ENCODE measurements at regions not wholly inside any gene's neighbourhood (a gene's known extent, or its start where the extent isn't known, plus 50 kb on each side); places are given as distances from the start of the nearest gene placed in this dataset.

DNA sequence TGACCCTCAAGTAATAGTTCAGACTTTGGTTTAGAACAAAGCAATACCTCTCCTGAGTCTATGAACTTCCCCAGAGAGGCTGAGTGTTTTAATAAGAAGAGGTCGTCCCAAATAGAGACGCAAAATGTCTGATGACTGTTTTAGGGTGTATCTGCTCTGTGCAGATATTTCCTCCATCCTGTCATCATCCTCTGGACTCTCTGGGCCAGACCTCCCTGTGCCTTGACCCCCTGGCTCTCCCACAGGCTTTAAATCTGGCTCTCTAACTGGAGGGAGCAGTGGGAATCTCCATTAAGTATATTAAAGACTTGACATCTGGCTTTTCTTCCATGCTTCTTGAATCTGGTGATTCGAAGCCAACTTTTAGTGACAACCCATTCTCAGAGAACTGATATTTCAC is 633.3 kb downstream of the INHBA start:
- Histone ChIP-seq H3K36me3 (ENCODE audit: control insufficient read depth, insufficient read depth, low read length) (no peaks in the 10 kb centered on the region), H3K27ac (ENCODE audit: insufficient read depth, low read depth, low read length, poor library complexity, severe bottlenecking) (no peak overlapping the region), H3K9me3 (ENCODE audit: control insufficient read depth, low read length) (no peaks in the 10 kb centered on the region), H3K4me1 (ENCODE audit: control insufficient read depth, insufficient read depth, low read length) (no peaks in the 10 kb centered on the region), H3K4me3 (ENCODE audit: insufficient read depth, low read depth, low read length) (no peak overlapping the region), H3K27me3 (ENCODE audit: control insufficient read depth, insufficient read depth, low read length, poor library complexity, severe bottlenecking) (no peaks in the 10 kb centered on the region)
- whole genome bisulfite sequencing, 2 experiments = 96 to 100% methylated on average over 3 of the region's 3 CpGs

DNA sequence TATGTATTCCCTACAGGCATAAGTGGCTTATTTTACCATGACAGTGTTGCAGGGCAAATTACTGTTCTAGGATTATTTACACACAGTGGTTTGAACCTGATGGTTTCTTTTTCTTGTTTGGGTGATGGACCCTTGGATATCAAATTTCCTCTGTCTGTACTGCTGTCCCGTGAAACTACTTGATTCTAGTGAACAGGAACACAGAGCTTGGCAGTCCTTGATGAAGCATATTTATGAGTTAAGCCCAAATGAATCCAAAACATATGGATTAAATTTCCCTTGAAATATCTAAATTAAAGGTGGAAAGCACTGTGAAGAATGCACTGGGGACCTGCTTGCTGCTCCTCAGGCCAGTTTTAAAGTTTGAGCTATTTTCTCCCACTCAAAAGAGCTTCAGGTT is 635.3 kb downstream of the INHBA start:
- Histone ChIP-seq H3K4me3 (ENCODE audit: insufficient read depth, low read depth, low read length) (no peak overlapping the region), H3K27ac (ENCODE audit: insufficient read depth, low read depth, low read length, poor library complexity, severe bottlenecking) (no peak overlapping the region), H3K27me3 (ENCODE audit: control insufficient read depth, insufficient read depth, low read length, poor library complexity, severe bottlenecking) (no peaks in the 10 kb centered on the region), H3K9me3 (ENCODE audit: control insufficient read depth, low read length) (no peaks in the 10 kb centered on the region), H3K36me3 (ENCODE audit: control insufficient read depth, insufficient read depth, low read length) (no peaks in the 10 kb centered on the region), H3K4me1 (ENCODE audit: control insufficient read depth, insufficient read depth, low read length) (no peaks in the 10 kb centered on the region)
- 100% methylated on average over 1 of the region's 1 CpG for WGBS, 2 experiments

DNA sequence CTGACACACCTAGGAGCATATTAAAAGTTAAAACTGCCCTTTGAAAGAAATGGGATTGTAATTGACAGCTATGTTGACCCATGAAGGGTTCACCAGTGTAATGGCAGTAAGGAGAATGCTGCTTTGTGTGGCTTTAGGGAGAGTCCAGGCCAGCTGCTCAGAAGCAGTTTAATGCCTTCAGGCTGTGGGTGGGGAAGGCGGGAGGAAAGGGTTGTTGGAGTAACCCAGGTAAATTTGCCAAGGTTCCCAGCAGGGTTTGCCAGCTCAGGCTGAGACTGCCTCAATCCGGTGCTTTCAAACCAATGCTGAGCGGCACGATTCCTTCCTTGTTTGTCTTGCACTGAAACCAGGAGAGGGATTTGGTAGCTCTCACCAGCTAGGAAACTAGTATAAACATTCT is 637.2 kb downstream of the INHBA start:
- H3K4me3 ChIP-seq (ENCODE audit: insufficient read depth, low read depth, low read length) = no peak overlapping the region
- no peak overlapping the region for H3K27ac ChIP-seq (ENCODE audit: insufficient read depth, low read depth, low read length, poor library complexity, severe bottlenecking)
- H3K9me3 ChIP-seq (ENCODE audit: control insufficient read depth, low read length) = no peaks in the 10 kb centered on the region
- H3K36me3 ChIP-seq (ENCODE audit: control insufficient read depth, insufficient read depth, low read length) = no peaks in the 10 kb centered on the region
- no peaks in the 10 kb centered on the region for H3K27me3 ChIP-seq (ENCODE audit: control insufficient read depth, insufficient read depth, low read length, poor library complexity, severe bottlenecking)
- WGBS, 2 experiments = 93 to 94% methylated on average over 4 of the region's 4 CpGs
- no peaks in the 10 kb centered on the region for H3K4me1 ChIP-seq (ENCODE audit: control insufficient read depth, insufficient read depth, low read length)

DNA sequence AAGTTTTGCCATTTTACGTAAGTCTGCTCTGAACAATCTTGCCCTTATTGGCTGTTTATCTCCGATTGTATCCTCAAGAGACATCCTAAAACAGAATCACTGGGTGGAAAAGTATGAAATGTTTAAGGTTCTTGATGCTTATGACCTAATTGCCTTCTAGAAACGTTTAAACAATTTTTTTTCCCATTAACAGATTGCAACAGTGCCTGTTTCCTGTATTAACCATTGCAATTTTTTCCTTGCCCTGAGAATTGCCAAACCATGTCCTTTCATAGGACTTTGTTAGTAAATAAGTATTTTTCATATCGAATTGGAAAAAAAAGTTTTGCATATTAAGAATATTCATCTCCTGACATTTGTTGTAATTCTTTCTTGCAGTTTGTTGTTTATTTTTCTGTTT is 639.8 kb downstream of the INHBA start:
- no peaks in the 10 kb centered on the region for H3K36me3 ChIP-seq (ENCODE audit: control insufficient read depth, insufficient read depth, low read length)
- no peak overlapping the region for H3K4me3 ChIP-seq (ENCODE audit: insufficient read depth, low read depth, low read length)
- H3K9me3 ChIP-seq (ENCODE audit: control insufficient read depth, low read length) = no peaks in the 10 kb centered on the region
- H3K27ac ChIP-seq (ENCODE audit: insufficient read depth, low read depth, low read length, poor library complexity, severe bottlenecking) = no peak overlapping the region
- H3K4me1 ChIP-seq (ENCODE audit: control insufficient read depth, insufficient read depth, low read length) = no peaks in the 10 kb centered on the region
- no peaks in the 10 kb centered on the region for H3K27me3 ChIP-seq (ENCODE audit: control insufficient read depth, insufficient read depth, low read length, poor library complexity, severe bottlenecking)
- WGBS, 2 experiments = 86 to 100% methylated on average over 3 of the region's 4 CpGs

DNA sequence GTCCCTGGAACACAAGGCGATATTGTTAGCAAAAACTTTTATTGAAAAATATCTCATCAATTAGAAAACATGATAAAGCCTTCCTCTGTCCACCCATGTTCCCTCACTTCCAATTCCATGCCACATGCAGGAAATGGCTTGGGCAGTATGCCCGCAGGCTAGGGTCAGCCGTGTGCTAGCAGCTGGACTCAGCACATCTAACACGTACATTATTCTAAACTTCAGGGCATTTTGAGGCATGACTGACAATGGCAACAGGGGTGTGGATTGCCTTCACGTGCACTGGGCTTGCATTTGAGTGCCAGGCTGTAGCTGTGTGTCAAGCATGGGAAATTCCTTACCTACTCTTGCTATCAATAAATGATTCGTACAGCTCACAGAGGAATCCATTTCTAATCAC is 642.1 kb downstream of the INHBA start:
- WGBS, 2 experiments = 93 to 94% methylated on average over 6 of the region's 6 CpGs
- no peaks in the 10 kb centered on the region for H3K36me3 ChIP-seq (ENCODE audit: control insufficient read depth, insufficient read depth, low read length)
- no peaks in the 10 kb centered on the region for H3K9me3 ChIP-seq (ENCODE audit: control insufficient read depth, low read length)
- no peak overlapping the region for H3K27ac ChIP-seq (ENCODE audit: insufficient read depth, low read depth, low read length, poor library complexity, severe bottlenecking)
- H3K4me1 ChIP-seq (ENCODE audit: control insufficient read depth, insufficient read depth, low read length) = no peaks in the 10 kb centered on the region
- H3K27me3 ChIP-seq (ENCODE audit: control insufficient read depth, insufficient read depth, low read length, poor library complexity, severe bottlenecking) = no peaks in the 10 kb centered on the region
- H3K4me3 ChIP-seq (ENCODE audit: insufficient read depth, low read depth, low read length) = no peak overlapping the region

DNA sequence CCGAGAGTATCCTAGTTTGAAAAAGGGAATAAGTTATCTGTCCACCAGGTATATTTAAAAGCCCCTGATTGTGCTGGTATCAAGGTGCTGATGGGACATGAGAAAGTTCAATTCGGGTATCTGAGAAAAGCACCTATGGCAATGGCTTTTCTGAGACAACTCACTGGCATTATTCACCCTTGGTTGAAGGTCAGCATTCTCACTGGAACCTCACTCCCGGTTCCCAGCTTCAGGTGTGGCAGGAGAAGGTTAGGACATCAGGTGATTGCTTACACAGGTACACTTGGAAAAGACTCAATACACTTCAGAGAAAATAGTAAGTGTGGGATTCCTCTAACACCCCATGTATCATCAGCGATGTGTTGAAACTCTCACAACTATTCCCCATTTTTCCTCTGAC is 643.1 kb downstream of the INHBA start:
- Histone ChIP-seq H3K4me3 (ENCODE audit: insufficient read depth, low read depth, low read length) (no peak overlapping the region), H3K36me3 (ENCODE audit: control insufficient read depth, insufficient read depth, low read length) (no peaks in the 10 kb centered on the region), H3K4me1 (ENCODE audit: control insufficient read depth, insufficient read depth, low read length) (no peaks in the 10 kb centered on the region), H3K27me3 (ENCODE audit: control insufficient read depth, insufficient read depth, low read length, poor library complexity, severe bottlenecking) (no peaks in the 10 kb centered on the region), H3K27ac (ENCODE audit: insufficient read depth, low read depth, low read length, poor library complexity, severe bottlenecking) (no peak overlapping the region), H3K9me3 (ENCODE audit: control insufficient read depth, low read length) (no peaks in the 10 kb centered on the region)
- WGBS, 2 experiments = 84 to 90% methylated on average over 4 of the region's 4 CpGs

DNA sequence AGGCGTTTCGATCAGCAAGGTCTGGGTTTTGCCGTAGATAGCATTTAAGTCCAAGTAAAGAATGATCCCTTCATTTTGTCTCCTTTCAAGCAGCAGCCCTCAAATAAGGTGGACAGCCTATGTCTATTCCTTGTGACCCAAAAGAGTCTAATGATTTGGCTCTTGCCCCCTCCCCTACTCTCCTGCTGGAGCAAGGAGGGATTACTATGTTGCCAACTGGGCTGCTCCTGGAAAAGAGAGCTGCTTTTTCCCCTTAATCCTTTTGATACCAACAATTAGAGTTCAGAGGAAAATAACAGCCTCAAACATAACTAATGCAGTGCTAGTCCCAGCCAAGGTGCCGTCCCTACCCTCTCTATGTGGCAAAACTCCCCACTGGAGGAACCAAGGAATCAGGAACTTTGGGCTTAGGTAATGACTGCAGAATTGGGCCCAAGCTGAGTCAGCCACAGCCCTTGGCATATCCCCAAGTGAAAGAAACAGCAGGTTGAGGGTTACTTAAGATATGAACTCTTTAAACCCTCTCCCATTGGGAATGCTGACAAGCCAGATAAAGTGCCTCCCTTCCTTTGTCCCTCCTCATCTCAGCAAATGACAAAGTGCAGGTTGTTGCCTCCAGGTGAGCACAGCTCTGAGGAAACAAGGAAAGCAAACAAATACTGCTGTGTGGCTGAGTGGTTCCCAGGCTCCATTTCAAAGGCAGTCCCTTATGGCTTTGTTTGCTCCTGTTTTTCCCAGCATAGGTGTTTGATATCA is 643.7 kb downstream of the INHBA start:
- Histone ChIP-seq H3K9me3 (ENCODE audit: control insufficient read depth, low read length) (no peaks in the 10 kb centered on the region), H3K4me1 (ENCODE audit: control insufficient read depth, insufficient read depth, low read length) (no peaks in the 10 kb centered on the region), H3K36me3 (ENCODE audit: control insufficient read depth, insufficient read depth, low read length) (no peaks in the 10 kb centered on the region), H3K27me3 (ENCODE audit: control insufficient read depth, insufficient read depth, low read length, poor library complexity, severe bottlenecking) (no peaks in the 10 kb centered on the region), H3K27ac (ENCODE audit: insufficient read depth, low read depth, low read length, poor library complexity, severe bottlenecking) (no peak overlapping the region), H3K4me3 (ENCODE audit: insufficient read depth, low read depth, low read length) (no peak overlapping the region)
- 93 to 94% methylated on average over 4 of the region's 4 CpGs for WGBS, 2 experiments

DNA sequence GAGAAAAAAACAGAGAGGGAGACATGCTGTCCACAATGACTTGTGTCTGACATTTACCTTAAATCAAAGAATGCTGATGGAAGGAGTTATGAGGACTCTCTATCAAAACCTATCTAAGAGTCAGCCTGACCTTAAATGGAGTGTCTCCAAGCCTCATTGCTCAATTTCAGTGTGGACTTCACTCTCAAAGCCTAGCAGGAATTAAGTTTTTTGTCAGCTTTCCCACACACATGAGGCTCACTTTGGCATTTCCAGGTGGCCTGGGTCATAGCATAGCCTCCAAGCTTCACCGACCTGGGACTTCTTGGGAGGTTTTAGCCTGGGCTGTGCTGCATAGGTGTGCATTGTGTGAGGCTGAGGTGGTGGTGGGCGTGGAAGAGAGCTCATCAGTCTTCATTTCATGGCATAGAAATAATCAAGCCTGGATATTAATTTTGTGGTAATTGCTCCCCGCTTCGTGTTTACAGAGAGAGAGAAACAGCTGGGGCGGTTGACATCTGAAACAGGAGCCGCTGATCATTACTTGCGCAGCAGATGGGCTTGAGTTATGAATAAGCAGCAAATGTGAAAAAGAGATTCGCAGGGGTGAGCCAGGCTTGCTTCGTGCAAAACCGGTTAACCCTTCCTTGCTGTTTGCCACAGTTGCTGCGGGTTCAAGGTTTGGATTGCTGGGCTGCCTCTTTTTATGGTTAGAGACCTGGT is 647.8 kb downstream of the INHBA start:
- Histone ChIP-seq H3K4me1 (ENCODE audit: control insufficient read depth, insufficient read depth, low read length) (no peaks in the 10 kb centered on the region), H3K27me3 (ENCODE audit: control insufficient read depth, insufficient read depth, low read length, poor library complexity, severe bottlenecking) (no peaks in the 10 kb centered on the region), H3K27ac (ENCODE audit: insufficient read depth, low read depth, low read length, poor library complexity, severe bottlenecking) (no peak overlapping the region), H3K9me3 (ENCODE audit: control insufficient read depth, low read length) (no peaks in the 10 kb centered on the region), H3K4me3 (ENCODE audit: insufficient read depth, low read depth, low read length) (no peak overlapping the region), H3K36me3 (ENCODE audit: control insufficient read depth, insufficient read depth, low read length) (no peaks in the 10 kb centered on the region)
- 94 to 95% methylated on average over 11 of the region's 11 CpGs for WGBS, 2 experiments

DNA sequence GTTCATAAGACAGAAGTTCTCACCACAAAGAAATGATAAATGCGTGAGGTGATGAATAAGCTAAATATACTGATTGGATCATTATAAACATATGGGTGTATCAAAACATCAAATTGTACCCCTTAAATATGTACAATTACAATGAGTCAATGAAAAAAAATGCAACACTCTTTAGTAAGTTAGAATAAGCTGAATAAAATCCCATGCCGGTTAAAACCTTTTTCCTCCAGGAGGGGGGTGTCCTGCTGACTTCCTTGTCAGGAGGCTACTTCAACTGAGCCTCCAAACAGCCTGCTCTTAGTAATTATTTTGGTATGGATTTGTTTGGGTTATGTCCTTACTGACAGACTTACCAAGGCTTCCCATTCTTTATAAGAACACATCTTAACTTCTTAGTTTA is 649.1 kb downstream of the INHBA start:
- Histone ChIP-seq H3K4me1 (ENCODE audit: control insufficient read depth, insufficient read depth, low read length) (no peaks in the 10 kb centered on the region), H3K4me3 (ENCODE audit: insufficient read depth, low read depth, low read length) (no peak overlapping the region), H3K27ac (ENCODE audit: insufficient read depth, low read depth, low read length, poor library complexity, severe bottlenecking) (no peak overlapping the region), H3K27me3 (ENCODE audit: control insufficient read depth, insufficient read depth, low read length, poor library complexity, severe bottlenecking) (no peaks in the 10 kb centered on the region), H3K9me3 (ENCODE audit: control insufficient read depth, low read length) (no peaks in the 10 kb centered on the region), H3K36me3 (ENCODE audit: control insufficient read depth, insufficient read depth, low read length) (no peaks in the 10 kb centered on the region)
- 91 to 96% methylated on average over 1 to 2 of the region's 2 CpGs for WGBS, 2 experiments

DNA sequence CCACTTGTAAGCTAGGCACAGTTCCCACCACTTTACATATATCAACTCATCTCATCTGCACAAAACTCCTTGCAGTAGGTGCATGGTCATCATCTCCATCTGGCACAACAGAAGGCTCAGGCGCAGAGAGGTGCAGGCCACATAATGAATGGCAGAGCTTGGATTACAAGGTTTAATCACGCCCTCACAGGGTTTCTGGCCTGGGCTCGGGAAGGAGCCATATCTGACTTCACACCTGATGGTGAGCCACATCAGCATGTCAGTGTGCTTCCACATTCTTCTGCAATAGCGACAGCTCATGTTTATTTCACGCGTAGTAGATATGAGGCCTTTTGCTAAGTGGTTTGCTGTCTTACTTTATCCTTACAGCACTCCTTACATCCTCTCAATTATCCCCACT is 650.2 kb downstream of the INHBA start:
- Histone ChIP-seq H3K4me1 (ENCODE audit: control insufficient read depth, insufficient read depth, low read length) (no peaks in the 10 kb centered on the region), H3K4me3 (ENCODE audit: insufficient read depth, low read depth, low read length) (no peak overlapping the region), H3K9me3 (ENCODE audit: control insufficient read depth, low read length) (no peaks in the 10 kb centered on the region), H3K36me3 (ENCODE audit: control insufficient read depth, insufficient read depth, low read length) (no peaks in the 10 kb centered on the region), H3K27me3 (ENCODE audit: control insufficient read depth, insufficient read depth, low read length, poor library complexity, severe bottlenecking) (no peaks in the 10 kb centered on the region), H3K27ac (ENCODE audit: insufficient read depth, low read depth, low read length, poor library complexity, severe bottlenecking) (no peak overlapping the region)
- 79 to 82% methylated on average over 6 of the region's 6 CpGs for WGBS, 2 experiments
